Stimulated activated effector memory CD8-positive, alpha-beta T cell treated with anti-CD3 and anti-CD28 coated beads, Interleukin-12 subunit alpha, Interleukin-12 subunit beta, amount 100 ng/mL, for 72 hours (primary cell): ENCODE measurements at regions not wholly inside any gene's neighbourhood (a gene's known extent, or its start where the extent isn't known, plus 50 kb on each side); places are given as distances from the start of the nearest gene placed in this dataset.

Source experiments
- ATAC-seq: fragments of 150-1000 bp; cut with Tn5 transposase; 2 replicates; pipeline ENCODE4 v1.10.0; 2021
- DNase-seq, 2 donors: peaks; one replicate each; pipeline ENCODE4 v3.0.0; 2021 to 2022; ENCODE audit warnings: low spot score in 2 of 2
- H3K27ac Mint-ChIP-seq: one replicate; pipeline ENCODE4 v1.8.0; 2022; ENCODE audit warnings: mild to moderate bottlenecking, mixed read lengths
- H3K36me3 Mint-ChIP-seq: one replicate; pipeline ENCODE4 v1.8.0; 2022; ENCODE audit warnings: mild to moderate bottlenecking, mixed read lengths
- H3K4me1 Mint-ChIP-seq: one replicate; pipeline ENCODE4 v1.8.0; 2022; ENCODE audit warnings: mixed read lengths
- H3K4me3 Mint-ChIP-seq: one replicate; pipeline ENCODE4 v1.8.0; 2022; ENCODE audit warnings: mild to moderate bottlenecking, mixed read lengths
- H3K9me3 Mint-ChIP-seq: one replicate; pipeline ENCODE4 v1.8.0; 2022; ENCODE audit warnings: mixed read lengths

DNA sequence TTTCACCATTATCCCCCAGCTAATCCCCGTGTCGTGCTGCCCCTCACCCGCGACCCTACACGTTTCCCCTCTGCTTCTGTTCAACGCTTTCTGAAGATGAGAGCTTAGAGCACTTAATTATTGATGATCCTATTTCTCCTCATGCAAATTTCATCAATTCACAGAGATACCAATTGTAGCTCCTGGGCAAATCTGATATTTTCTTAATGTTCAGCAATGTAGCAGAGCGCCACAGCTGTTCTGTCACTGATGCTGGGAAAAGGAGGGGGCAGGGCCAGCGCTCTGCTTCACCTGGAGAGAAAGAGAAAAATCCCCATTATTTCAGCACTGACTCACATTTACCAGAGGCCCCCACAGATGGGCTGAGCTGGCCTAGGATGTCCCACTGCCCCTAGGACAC lies 121.2 kb downstream of the TTLL2 start:
- Mint-ChIP-seq H3K36me3 (no peaks in the 10 kb centered on the region), H3K27ac (no peak overlapping the region), H3K4me1 (no peaks in the 10 kb centered on the region), H3K9me3 (no peaks in the 10 kb centered on the region), H3K4me3 (no peak overlapping the region)
- ATAC-seq, result no peak
- DNase-seq, result no peak

DNA sequence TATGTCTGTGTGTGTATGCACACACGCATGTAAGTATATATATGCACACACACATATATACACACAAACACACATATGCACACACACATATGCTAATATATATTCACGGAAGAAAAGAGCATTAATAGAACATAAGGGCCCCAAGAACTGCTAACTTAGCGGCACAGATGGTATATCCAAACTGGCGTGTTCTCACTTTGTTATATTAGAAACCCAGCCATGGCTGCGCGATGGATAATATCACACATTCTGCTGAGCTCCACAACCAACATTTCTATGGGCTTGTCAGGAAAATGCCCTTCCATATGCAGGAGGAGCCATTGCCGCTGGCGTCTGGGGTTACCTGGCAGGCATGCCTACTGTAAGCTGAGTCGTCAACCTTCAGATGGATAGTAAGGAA lies 122.1 kb downstream of the TTLL2 start:
- DNase-seq (no peak), ATAC-seq (no peak)
- Mint-ChIP-seq H3K36me3 (no peaks in the 10 kb centered on the region), H3K4me1 (no peaks in the 10 kb centered on the region), H3K4me3 (no peak overlapping the region), H3K9me3 (no peaks in the 10 kb centered on the region), H3K27ac (no peak overlapping the region)

DNA sequence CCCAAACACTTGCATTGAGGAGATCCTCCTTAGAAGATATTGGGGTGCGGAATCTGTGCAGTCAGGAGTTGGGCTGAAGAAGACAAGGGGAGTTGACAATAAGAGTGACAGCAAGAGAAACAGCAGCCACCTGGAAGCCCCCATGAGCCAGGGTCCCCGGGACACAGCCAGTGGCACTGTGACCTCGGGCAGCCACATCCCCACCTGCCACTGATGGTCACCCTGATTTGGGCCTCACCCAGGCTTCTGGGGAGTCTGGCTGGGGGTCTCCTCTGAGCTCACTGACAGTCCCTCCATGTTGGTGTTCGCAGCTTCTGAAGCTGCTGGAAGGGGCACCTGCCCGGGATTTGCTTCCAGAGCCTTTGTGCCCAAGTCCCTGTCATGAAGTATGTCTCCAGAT lies 123.5 kb downstream of the TTLL2 start:
- Mint-ChIP-seq H3K36me3 (no peaks in the 10 kb centered on the region), H3K4me3 (no peak overlapping the region), H3K4me1 (no peaks in the 10 kb centered on the region), H3K9me3 (no peaks in the 10 kb centered on the region), H3K27ac (no peak overlapping the region)
- ATAC-seq (no peak), DNase-seq (no peak)

DNA sequence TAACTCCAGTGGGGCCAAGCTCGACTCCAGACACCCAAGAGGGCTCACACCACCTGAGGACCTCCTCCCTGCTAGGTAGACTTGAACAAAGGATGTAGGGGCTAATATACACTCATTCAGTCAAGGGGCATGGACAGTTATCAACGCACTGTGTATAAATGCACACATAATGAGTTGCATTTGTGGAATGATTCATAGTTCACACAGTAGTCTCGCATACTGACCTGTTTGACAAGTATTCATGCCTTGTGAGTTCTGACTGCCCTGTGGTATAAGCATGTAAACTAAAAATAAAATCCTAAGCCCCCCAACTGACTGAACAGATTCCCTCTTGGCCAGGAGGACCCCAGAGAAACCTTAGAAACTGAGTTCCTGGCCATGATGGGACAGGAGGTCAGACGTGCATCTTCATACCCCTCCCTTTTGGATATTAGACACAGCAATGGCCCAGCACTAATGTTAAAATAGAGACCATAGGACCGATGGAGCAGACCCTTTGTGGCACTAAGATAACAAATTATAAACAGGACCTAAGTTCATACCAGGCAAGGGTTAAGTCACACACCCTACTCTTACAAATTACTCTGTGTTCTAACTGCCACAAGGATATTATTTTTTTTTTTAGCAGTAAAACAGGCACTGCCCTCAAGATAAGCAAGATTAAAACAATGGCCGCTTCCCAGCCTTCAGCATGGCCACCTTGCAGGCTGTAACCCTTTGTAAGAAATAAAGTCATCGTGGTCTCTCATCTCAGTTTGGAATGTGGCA lies 124.4 kb downstream of the TTLL2 start:
- no peaks in the 10 kb centered on the region for H3K9me3 Mint-ChIP-seq
- no peak overlapping the region for H3K4me3 Mint-ChIP-seq
- H3K36me3 Mint-ChIP-seq, result no peaks in the 10 kb centered on the region
- H3K4me1 Mint-ChIP-seq, result no peaks in the 10 kb centered on the region
- DNase-seq, result no peak
- ATAC-seq, result no peak
- H3K27ac Mint-ChIP-seq, result no peak overlapping the region

DNA sequence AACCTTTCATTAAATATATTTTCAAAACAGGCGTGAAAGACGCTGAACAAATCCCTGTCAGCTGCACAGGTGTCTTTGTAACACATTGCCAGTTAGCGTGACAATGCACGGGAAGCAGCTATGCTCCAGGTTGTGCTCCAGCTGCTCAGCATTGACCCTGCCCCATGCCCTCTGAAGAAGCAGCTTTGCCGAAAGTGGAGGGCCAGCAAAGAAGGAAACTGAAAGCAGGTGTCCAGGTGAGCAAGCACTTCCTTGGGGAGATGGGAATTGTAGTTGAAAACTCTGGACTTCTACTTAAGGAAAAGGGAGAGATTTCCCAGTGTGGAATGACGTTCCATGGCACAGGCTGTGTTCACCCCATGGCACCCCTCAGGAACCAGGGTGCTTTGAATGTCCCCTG lies 125.7 kb downstream of the TTLL2 start:
- no peaks in the 10 kb centered on the region for H3K4me1 Mint-ChIP-seq
- no peak for DNase-seq
- no peaks in the 10 kb centered on the region for H3K9me3 Mint-ChIP-seq
- no peaks in the 10 kb centered on the region for H3K36me3 Mint-ChIP-seq
- no peak overlapping the region for H3K4me3 Mint-ChIP-seq
- ATAC-seq, result no peak
- no peak overlapping the region for H3K27ac Mint-ChIP-seq

DNA sequence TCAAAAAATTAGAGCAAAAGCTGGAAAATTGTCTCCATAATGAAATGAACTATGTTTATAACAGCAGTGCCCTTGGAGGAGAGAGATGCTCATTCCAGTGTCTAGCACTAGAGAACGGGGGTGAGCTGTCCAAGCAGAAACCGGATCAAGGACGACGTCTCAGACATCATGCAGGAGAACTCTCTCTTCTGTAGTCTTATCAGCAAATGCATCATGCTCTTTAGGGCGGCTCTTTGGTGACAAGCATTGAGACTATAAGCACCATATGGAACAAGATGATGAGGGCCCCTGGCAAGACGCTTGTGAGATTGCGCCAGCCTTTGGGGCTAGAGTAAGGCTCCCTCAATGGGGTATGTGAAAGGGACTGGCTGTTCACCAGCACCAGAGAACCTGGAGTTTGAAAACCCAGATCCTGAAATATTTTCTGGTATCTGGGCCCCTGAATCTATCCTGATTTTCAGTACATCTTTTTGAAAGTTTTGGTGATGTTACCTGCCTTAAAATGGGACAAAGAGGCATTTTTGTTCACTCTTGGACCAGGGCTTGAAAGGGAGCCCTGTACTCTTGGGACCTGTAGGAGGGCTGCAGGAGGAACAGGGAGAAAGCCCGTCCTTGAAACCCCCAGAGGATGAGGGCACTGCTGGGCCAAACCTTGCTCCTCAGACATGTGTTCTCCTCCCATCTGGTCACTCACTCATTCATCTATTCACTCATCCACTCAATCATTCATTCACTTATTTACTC lies 127.6 kb downstream of the TTLL2 start:
- peak; percentile 19 for ATAC-seq
- H3K4me3 Mint-ChIP-seq, result no peak overlapping the region
- H3K27ac Mint-ChIP-seq, result no peak overlapping the region
- no peak for DNase-seq
- no peaks in the 10 kb centered on the region for H3K4me1 Mint-ChIP-seq
- H3K9me3 Mint-ChIP-seq, result no peaks in the 10 kb centered on the region
- H3K36me3 Mint-ChIP-seq, result no peaks in the 10 kb centered on the region

DNA sequence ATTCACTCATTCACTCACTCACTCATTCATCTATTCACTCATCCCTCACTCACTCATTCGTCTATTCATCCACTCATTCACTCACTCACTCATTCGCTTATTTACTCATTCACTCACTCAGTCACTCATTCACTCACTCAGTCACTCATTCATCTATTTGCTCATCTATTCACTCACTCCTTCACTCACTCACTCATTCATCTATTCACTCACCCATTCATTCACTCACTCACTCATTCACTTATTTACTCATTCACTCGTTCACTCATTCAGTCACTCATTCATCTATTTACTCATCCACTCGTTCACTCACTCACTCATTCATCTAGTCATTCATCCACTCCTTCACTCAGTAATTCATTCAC lies 128.2 kb downstream of the TTLL2 start:
- Mint-ChIP-seq H3K4me3 (no peak overlapping the region), H3K9me3 (no peaks in the 10 kb centered on the region), H3K27ac (no peak overlapping the region), H3K4me1 (no peaks in the 10 kb centered on the region), H3K36me3 (no peaks in the 10 kb centered on the region)
- DNase-seq, result no peak
- no peak for ATAC-seq

DNA sequence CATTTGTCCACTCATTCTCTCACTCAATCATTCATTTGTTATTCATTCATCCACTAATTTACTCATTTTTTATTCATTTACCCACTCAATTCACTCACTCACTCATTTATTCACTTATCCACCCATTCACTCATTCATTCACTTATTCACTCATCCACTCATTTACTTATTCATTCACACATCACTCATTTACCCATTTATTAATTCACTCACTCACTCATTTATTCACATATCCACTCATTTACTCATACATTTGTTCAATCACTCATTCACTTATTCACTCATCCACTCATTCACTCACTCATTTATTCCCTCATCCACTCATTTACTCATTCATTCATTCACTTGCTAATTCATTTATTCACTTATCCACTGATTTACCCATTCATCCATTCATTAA lies 129.1 kb downstream of the TTLL2 start:
- H3K4me3 Mint-ChIP-seq, result no peak overlapping the region
- H3K36me3 Mint-ChIP-seq, result no peaks in the 10 kb centered on the region
- H3K9me3 Mint-ChIP-seq, result no peaks in the 10 kb centered on the region

DNA sequence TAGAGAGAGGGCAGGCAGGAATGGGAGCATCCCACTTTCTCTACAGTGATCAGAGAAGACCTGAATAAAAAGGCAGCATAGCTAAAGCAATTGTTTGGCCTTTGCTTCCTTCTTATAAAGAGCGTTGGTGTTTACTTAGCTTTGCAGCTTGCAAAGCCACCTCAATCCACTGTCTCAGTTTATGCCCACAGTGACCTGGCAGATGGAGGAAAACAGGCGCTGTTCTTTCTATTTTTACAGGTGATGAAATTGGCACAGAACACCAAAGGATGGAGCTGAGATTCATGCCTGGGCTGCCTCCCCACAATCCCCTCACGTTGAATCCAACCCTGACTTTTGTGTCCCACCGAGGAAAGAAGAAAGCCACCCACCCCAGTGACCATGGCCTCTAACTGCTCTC lies 130.5 kb downstream of the TTLL2 start:
- ATAC-seq (no peak), DNase-seq (no peak)
- H3K9me3 Mint-ChIP-seq, result no peaks in the 10 kb centered on the region
- no peaks in the 10 kb centered on the region for H3K4me1 Mint-ChIP-seq
- no peaks in the 10 kb centered on the region for H3K36me3 Mint-ChIP-seq
- H3K4me3 Mint-ChIP-seq, result no peak overlapping the region
- H3K27ac Mint-ChIP-seq, result no peak overlapping the region

More for the DNA sequence above, 129.1 kb downstream of the TTLL2 start:
- DNase-seq (no peak), ATAC-seq (no peak)
- H3K27ac Mint-ChIP-seq, result no peak overlapping the region
- no peaks in the 10 kb centered on the region for H3K4me1 Mint-ChIP-seq

DNA sequence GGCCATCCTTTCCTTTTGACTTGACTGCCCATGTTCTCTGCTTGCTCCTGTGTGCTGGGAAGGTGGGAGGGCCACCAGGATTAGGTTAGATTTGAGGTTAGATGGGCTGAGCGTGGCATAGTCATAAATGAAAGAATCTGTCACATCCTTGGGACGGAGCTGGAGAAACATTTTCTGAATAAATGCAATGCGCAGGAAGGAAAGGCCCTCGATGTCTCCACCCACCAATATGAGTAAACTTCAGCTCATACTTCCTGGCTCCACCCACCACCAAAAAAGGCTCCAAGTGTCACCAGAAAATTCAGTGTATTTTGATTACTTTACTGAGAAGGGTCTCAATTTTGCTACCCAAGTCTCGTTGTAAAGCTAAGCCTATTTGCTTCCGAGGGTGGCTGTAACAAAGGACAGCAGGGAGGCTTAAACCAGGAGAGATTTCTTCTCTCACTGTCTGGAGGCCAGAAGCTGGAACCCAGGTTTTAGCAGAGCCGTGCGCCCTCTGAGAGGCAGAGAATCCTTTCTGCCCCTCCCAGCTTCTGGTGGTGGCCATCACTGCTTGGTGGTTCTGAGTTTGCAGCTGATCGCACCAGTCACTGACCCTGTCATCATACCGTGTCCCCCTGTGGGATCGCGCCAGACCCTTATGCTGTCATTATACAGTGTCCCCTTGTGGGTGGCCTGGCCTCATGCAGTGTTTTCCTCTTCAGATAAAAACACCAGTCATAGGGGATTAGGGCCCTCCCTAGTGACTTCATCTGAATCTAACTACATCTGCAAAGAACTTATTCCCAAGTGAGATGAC lies 137.8 kb downstream of the TTLL2 start:
- H3K36me3 Mint-ChIP-seq, result no peaks in the 10 kb centered on the region
- H3K9me3 Mint-ChIP-seq, result no peaks in the 10 kb centered on the region
- H3K4me1 Mint-ChIP-seq, result no peaks in the 10 kb centered on the region
- no peak overlapping the region for H3K27ac Mint-ChIP-seq
- DNase-seq (no peak), ATAC-seq (no peak)
- H3K4me3 Mint-ChIP-seq, result no peak overlapping the region

DNA sequence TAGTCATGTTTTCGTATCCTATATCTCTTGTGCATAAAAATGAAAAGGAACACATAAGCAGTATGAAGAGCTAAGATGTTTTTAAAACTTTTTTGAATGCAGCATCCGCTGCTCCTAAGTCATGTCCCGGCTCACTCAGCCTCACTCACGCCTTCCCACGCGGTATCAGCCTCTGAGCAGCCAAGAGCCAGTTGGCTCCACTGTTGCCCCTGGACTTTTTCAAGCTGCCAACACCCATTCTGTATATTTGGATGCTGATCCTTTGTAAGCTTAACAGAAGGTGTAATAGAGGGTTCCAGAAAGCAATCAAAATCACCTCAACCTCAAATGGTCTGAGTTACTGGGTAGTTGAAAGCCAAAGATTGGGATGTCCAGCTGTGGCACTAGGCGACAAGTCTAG lies 139.3 kb downstream of the TTLL2 start:
- no peaks in the 10 kb centered on the region for H3K4me1 Mint-ChIP-seq
- no peak overlapping the region for H3K27ac Mint-ChIP-seq
- DNase-seq (no peak), ATAC-seq (no peak)
- no peak overlapping the region for H3K4me3 Mint-ChIP-seq
- no peaks in the 10 kb centered on the region for H3K36me3 Mint-ChIP-seq
- no peaks in the 10 kb centered on the region for H3K9me3 Mint-ChIP-seq

DNA sequence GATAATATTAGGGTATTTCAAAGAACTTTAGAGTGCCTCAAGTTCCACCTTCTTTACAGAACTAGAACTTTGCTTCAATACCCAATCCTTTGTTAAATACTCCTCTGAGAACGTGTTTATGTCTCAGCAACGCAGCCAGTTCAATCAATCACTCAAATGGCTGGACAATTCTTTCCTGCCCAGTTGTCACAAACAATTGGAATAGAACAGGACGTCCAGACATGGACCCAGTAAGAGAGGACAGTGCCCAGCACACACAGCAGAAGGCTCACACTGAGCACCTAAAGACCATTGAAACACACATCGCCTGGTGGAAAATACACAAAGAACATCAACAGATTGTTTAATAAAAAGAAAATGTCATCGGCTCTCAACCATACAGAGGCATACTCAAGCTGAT lies 140.6 kb downstream of the TTLL2 start:
- H3K4me1 Mint-ChIP-seq, result no peaks in the 10 kb centered on the region
- no peaks in the 10 kb centered on the region for H3K36me3 Mint-ChIP-seq
- ATAC-seq (no peak), DNase-seq (no peak)
- no peaks in the 10 kb centered on the region for H3K9me3 Mint-ChIP-seq
- no peak overlapping the region for H3K4me3 Mint-ChIP-seq
- no peak overlapping the region for H3K27ac Mint-ChIP-seq

DNA sequence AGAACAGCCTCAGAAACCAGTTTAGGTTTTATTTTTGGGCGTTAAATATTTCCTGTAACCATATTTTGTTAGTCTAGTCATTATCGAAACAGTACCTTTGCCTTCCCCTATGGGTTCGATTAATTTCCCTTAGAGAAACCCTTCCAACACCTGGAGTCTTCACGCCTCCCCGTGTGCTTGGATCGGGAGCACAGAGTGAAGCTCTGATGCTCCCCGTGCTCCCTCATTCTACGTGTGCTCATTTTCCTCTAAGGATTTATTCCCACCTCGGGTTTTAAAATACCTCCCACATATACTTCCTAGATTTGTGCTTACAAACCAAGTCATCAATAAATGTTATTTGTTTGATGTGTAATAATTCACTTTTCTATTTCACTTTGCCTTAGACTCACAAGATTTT lies 142.4 kb downstream of the TTLL2 start:
- ATAC-seq (no peak), DNase-seq (no peak)
- no peaks in the 10 kb centered on the region for H3K9me3 Mint-ChIP-seq
- H3K4me3 Mint-ChIP-seq, result no peak overlapping the region
- H3K4me1 Mint-ChIP-seq, result no peaks in the 10 kb centered on the region
- H3K36me3 Mint-ChIP-seq, result no peaks in the 10 kb centered on the region
- H3K27ac Mint-ChIP-seq, result no peak overlapping the region

DNA sequence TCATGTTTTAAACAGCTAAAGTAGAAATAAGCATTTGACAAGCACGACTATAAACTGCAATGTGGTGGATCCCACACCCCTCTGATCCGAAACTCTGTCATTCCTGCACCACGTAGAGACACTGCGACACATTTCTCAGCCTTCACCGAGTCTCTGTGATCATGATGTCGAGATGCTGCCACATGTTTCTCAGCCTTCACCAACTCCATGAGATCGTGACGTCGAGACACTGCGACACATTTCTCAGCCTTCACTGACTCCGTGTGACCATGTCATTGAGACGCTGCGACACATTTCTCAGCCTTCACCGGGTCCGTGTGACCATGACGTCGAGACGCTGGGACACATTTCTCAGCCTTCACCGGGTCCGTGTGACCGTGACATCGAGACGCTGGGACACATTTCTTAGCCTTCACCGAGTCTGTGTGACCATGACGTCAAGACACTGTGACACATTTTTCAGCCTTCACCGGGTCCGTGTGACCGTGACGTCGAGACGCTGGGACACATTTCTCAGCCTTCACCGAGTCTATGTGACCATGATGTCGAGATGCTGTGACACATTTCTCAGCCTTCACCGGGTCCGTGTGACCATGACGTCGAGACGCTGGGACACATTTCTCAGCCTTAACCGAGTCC lies 143.0 kb downstream of the TTLL2 start:
- Mint-ChIP-seq H3K4me3 (no peak overlapping the region), H3K27ac (no peak overlapping the region), H3K4me1 (no peaks in the 10 kb centered on the region), H3K36me3 (no peaks in the 10 kb centered on the region), H3K9me3 (no peaks in the 10 kb centered on the region)
- ATAC-seq (no peak), DNase-seq (no peak)

DNA sequence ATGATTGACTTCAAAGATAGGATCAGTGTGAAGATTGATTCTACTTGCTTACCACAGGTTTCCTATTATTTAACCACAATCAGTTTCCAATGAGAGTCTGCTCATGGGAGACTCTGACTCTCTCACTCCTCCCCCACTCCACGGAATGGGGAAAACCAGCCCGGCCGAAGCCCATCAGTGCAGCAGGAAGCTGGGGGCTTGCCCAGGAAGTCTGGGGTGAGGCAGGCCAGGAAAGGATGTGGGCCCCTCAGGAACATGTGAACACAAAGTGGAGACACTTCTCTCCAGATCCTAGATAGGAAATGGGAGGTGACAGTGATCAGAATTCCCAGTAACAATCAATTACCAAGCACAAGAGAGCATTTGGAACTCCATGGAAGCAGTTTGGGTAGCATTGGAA lies 144.2 kb downstream of the TTLL2 start:
- DNase-seq, result no peak
- no peaks in the 10 kb centered on the region for H3K4me1 Mint-ChIP-seq
- H3K36me3 Mint-ChIP-seq, result no peaks in the 10 kb centered on the region
- H3K9me3 Mint-ChIP-seq, result no peaks in the 10 kb centered on the region
- no peak overlapping the region for H3K27ac Mint-ChIP-seq
- no peak for ATAC-seq
- H3K4me3 Mint-ChIP-seq, result no peak overlapping the region
